ENCODE measurements at regions not wholly inside any gene's neighbourhood (a gene's known extent, or its start where the extent isn't known, plus 50 kb on each side); places are given as distances from the start of the nearest gene placed in this dataset.

DNA sequence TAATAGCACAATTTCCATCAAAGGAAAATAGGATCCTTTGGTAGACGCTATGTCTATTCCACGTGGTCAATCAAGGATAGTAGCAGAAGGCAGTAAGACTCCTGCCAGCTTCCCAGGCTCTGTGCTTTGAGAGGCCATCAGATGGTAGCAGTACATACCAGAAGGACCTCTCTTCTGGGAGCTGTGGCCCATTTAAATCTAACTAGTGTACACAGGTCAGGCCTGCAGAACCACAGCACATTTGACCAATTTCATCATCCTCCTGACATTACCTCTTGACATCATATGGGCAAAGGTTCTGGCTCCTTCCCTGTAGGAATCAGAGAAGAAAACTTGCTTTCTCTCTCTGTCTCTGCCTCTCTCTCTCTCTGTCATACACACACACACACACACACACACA, 229.6 kb upstream of the HTR2A start:
- Histone ChIP-seq H3K9me3 (no peaks in the 10 kb centered on the region), H3K4me3 (no peak overlapping the region), H3K27ac (no peak overlapping the region), H3K36me3 (no peaks in the 10 kb centered on the region), H3K4me1 (peaks cover 0 to 15% (median 5%) of the 10 kb centered on the region in 4 donors), H3K27me3 (no peaks in the 10 kb centered on the region)
- TF ChIP-seq, protein P1, sequence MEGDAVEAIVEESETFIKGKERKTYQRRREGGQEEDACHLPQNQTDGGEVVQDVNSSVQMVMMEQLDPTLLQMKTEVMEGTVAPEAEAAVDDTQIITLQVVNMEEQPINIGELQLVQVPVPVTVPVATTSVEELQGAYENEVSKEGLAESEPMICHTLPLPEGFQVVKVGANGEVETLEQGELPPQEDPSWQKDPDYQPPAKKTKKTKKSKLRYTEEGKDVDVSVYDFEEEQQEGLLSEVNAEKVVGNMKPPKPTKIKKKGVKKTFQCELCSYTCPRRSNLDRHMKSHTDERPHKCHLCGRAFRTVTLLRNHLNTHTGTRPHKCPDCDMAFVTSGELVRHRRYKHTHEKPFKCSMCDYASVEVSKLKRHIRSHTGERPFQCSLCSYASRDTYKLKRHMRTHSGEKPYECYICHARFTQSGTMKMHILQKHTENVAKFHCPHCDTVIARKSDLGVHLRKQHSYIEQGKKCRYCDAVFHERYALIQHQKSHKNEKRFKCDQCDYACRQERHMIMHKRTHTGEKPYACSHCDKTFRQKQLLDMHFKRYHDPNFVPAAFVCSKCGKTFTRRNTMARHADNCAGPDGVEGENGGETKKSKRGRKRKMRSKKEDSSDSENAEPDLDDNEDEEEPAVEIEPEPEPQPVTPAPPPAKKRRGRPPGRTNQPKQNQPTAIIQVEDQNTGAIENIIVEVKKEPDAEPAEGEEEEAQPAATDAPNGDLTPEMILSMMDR (IDR thresholded peaks at IDR 0.05), result no peak
- TF ChIP-seq POLR2A (IDR thresholded peaks at IDR 0.05) (no peak), EP300 (IDR thresholded peaks at IDR 0.05) (no peak), POLR2AphosphoS5 (IDR thresholded peaks at IDR 0.05) (no peak)
- intact Hi-C loops (cut with DNase I), result no loop called here
- 89 to 92% methylated on average over 2 of the region's 2 CpGs for WGBS, 2 donors
- DNase-seq, result no peak

DNA sequence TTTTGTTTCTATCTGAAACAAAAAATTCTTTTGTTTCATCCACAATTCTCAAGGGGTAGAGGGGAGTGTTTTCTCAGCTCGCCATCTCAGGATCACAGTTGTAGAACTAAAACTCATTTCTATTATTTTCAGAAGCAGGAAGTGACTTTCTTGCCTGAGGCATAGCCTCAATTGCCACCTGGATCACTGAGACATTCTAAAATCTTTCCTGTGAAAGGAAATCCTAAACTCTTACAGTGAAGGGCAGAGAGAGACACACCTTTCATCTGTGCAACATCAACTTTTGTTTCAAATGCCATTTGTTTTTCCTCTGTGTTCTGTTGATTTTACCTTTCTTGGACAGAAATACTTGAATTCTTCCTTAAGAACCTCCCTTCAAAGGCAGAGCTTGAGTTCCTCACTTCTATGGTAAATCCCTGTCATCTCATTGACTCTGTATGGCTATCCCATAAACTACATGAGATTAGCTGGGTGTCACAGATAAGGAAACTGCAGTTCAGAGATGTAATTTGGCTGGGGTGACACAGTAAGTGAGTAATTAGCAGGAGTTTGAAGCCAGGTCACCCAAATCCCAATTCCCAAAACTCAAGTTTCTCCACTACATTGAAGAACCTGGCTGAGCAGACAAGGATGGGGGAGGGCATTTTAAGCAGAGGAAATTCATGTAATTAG, 224.4 kb upstream of the HTR2A start:
- no peaks in the 10 kb centered on the region for H3K9me3 ChIP-seq
- no peaks in the 10 kb centered on the region for H3K27me3 ChIP-seq
- no peaks in the 10 kb centered on the region for H3K36me3 ChIP-seq
- 57 to 62% methylated on average over 1 of the region's 1 CpG for WGBS, 2 donors
- no peak for TF ChIP-seq POLR2AphosphoS5 (IDR thresholded peaks at IDR 0.05)
- TF ChIP-seq POLR2A (IDR thresholded peaks at IDR 0.05), result no peak
- H3K27ac ChIP-seq, result no peak overlapping the region
- H3K4me1 ChIP-seq, result peaks cover 0 to 17% (median 7%) of the 10 kb centered on the region in 4 donors
- no peak overlapping the region for H3K4me3 ChIP-seq
- intact Hi-C loops (cut with DNase I), result no loop called here
- no peak for DNase-seq

DNA sequence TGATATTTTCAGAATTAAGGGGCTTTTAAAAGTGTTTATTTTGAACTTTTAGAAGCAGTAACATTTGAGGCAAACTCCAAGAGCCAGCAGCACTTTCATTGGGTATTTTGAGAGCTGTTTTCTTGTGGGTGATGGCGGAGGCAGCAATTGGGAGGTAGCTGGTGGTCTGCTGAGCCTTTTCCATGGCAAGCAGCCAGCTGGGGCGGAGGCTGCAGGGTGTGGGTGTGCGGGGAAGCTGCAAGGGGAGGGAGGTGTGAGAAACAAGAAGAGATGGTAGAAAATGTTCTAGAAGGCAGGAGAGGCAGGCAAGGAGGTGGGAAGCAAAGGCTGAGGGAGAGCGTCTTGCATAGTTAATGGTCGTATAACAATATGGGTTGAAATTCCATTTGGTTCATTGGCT, 223.4 kb upstream of the HTR2A start:
- DNase-seq, result no peak
- no peaks in the 10 kb centered on the region for H3K9me3 ChIP-seq
- H3K27me3 ChIP-seq, result no peaks in the 10 kb centered on the region
- no peak overlapping the region for H3K4me3 ChIP-seq
- no peaks in the 10 kb centered on the region for H3K36me3 ChIP-seq
- WGBS, 2 donors, result 76 to 82% methylated on average over 5 of the region's 5 CpGs
- TF ChIP-seq, protein P1 (IDR thresholded peaks at IDR 0.05), result no peak
- no peak for TF ChIP-seq POLR2AphosphoS5 (IDR thresholded peaks at IDR 0.05)
- no peak for TF ChIP-seq EP300 (IDR thresholded peaks at IDR 0.05)
- H3K4me1 ChIP-seq, result peaks cover 0 to 17% (median 7%) of the 10 kb centered on the region in 4 donors
- intact Hi-C loops (cut with DNase I), result no loop called here
- no peak overlapping the region for H3K27ac ChIP-seq

DNA sequence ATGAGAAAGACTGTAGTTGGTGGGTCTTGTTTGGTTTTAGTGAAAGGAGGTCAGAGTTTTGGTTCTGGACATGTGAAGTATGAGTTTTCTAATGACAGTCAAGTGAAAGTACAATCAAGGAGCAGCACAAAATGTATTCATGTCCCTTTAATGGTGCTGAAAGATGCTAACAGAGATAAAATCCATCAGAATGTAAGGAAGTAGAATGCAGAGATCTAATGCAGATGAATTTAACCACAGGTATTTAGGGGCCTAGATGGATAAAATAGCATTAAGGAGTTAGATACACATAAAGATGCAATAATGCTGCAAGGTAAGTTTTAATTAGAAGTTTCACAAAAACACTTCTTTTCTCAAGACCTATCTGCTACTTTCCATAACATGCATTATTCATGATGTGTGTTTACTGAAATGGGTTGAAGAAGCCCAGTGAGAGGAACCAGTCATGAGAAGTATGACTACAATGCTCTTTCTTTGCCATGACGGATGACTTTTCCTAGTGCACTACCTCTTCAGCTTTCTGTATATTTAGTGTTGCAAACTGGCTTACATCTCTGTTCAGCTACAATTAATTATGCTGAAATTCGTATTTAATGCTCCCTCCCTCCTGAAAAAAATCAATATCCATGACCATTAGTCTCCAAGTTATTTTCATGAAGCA, 222.9 kb upstream of the HTR2A start:
- peaks cover 0 to 17% (median 7%) of the 10 kb centered on the region in 4 donors for H3K4me1 ChIP-seq
- 52 to 71% methylated on average over 2 of the region's 2 CpGs for WGBS, 2 donors
- intact Hi-C loops (cut with DNase I), result no loop called here

DNA sequence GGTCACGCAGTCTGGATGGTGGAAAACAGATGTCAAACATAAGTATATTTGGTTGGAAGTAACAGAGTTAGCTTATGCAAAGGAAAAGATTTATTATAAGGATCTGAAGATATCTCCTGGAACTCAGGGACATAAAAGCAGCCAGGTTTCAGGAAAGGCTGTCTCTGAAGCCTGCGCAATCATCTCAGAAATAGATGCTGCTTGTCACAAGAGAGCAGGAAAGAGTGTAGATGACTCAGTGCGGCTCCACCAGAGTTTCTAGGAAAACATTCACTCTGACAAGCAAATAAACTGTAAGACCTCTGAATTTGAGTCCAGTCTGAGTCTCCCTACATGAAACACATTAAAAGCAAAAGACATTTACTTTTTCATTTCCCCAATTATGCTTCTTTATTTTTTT, 220.4 kb upstream of the HTR2A start:
- Histone ChIP-seq H3K9me3 (no peaks in the 10 kb centered on the region), H3K36me3 (no peaks in the 10 kb centered on the region), H3K4me3 (no peak overlapping the region), H3K27me3 (no peaks in the 10 kb centered on the region), H3K27ac (no peak overlapping the region), H3K4me1 (peaks cover 0 to 17% (median 7%) of the 10 kb centered on the region in 4 donors)
- intact Hi-C loops (cut with DNase I), result no loop called here
- WGBS, 2 donors, result 61 to 68% methylated on average over 3 of the region's 3 CpGs
- TF ChIP-seq, protein P1 (IDR thresholded peaks at IDR 0.05), result no peak
- TF ChIP-seq POLR2A (IDR thresholded peaks at IDR 0.05) (no peak), EP300 (IDR thresholded peaks at IDR 0.05) (no peak), POLR2AphosphoS5 (IDR thresholded peaks at IDR 0.05) (no peak)
- no peak for DNase-seq

More for the DNA sequence above, 222.9 kb upstream of the HTR2A start:
- Histone ChIP-seq H3K27ac (no peak overlapping the region), H3K36me3 (no peaks in the 10 kb centered on the region), H3K4me3 (no peak overlapping the region), H3K9me3 (no peaks in the 10 kb centered on the region), H3K27me3 (no peaks in the 10 kb centered on the region)
- TF ChIP-seq, protein P1 (IDR thresholded peaks at IDR 0.05), result no peak
- TF ChIP-seq POLR2A (IDR thresholded peaks at IDR 0.05) (no peak), POLR2AphosphoS5 (IDR thresholded peaks at IDR 0.05) (no peak), EP300 (IDR thresholded peaks at IDR 0.05) (no peak)
- DNase-seq, result no peak

Data from sigmoid colon (tissue), 6 donors.